K562 (cell line): ENCODE measurements at regions not wholly inside any gene's neighbourhood (a gene's known extent, or its start where the extent isn't known, plus 50 kb on each side); places are given as distances from the start of the nearest gene placed in this dataset.

ENCODE experiments used
- ATAC-seq: fragments of 200-7000 bp; cut with Tn5 transposase; 3 replicates; pipeline ENCODE4 v1.9.1; 2020; ENCODE audit warnings: moderate library complexity
- BruUV-seq: library from RNA; stranded (reverse); fragments of 400-500 nt; replicated peaks from 2 replicates; lab custom pipeline; 2021; lab: Mats Ljungman, UMichigan
- CTCF ChIA-PET: fragments of 300-600 bp; formaldehyde crosslinking; extraction: SDS; loops from one replicate; lab custom pipeline; 2021; ENCODE audit warnings: low intra/inter-chr PET ratio; lab: Yijun Ruan, JAX
- POLR2A ChIA-PET: fragments of 300-600, 350-650 bp; sonication (Branson Sonifier 250); formaldehyde crosslinking; extraction: SDS; loops from one replicate; lab custom pipeline; 2021; ENCODE audit warnings: antibody characterized with exemption, inconsistent platforms; lab: Yijun Ruan, JAX
- DNase-seq, 4 experiments: peaks; one replicate each; pipeline versions ENCODE4 v3.0.0 to v3.0.0-alpha.2; 2011 to 2018; ENCODE audit warnings: low spot score in 3 of 4, mixed read lengths in 3 of 4; ENCODE audit errors: extremely low read depth in 1 of 4
- FAIRE-seq: peaks from 2 replicates; lab custom pipeline; 2011; peaks lifted over from hg19 to GRCh38; lab: Jason Lieb, UNC
- H2AFZ ChIP-seq: 2 replicates; pipeline ENCODE4 v1.6.0; 2011; ENCODE audit warnings: low read depth, low read length, control low read depth, inconsistent platforms
- H3K27ac ChIP-seq: fragments of 200-600 bp; 3 replicates; pipeline ENCODE4 v1.8.0; 2011; ENCODE audit warnings: low read depth, mild to moderate bottlenecking, control low read depth, inconsistent platforms, low read length, moderate library complexity, mixed read lengths; ENCODE audit errors: extremely low read depth
- H3K27me3 ChIP-seq, 2 experiments: fragments of 300-600 bp in 1 of 2; 2 replicates in 1 of 2; 3 replicates in 1 of 2; pipeline versions ENCODE4 v1.6.0 to v1.8.0; 2011; ENCODE audit warnings: inconsistent platforms in 2 of 2, low read length in 2 of 2, mild to moderate bottlenecking in 1 of 2, mixed read lengths in 1 of 2, moderate library complexity in 1 of 2; ENCODE audit not compliant: control insufficient read depth in 2 of 2, insufficient read depth in 2 of 2
- H3K36me3 ChIP-seq: fragments of 300-600 bp; 3 replicates; pipeline ENCODE4 v1.8.0; 2011; ENCODE audit warnings: mild to moderate bottlenecking, low read length, inconsistent platforms; ENCODE audit not compliant: control insufficient read depth, insufficient read depth
- H3K4me1 ChIP-seq, 2 experiments: fragments of 200-600 bp in 1 of 2; replicated peaks in 1 of 2; 2 replicates in 1 of 2; 3 replicates in 1 of 2; pipeline versions ENCODE4 v1.5.1 to v1.8.0; 2011; ENCODE audit warnings: inconsistent platforms in 2 of 2, low read length in 2 of 2, mild to moderate bottlenecking in 1 of 2, mixed read lengths in 1 of 2, moderate library complexity in 1 of 2; ENCODE audit not compliant: control insufficient read depth in 2 of 2, insufficient read depth in 2 of 2
- H3K4me2 ChIP-seq: 2 replicates; pipeline ENCODE4 v1.6.1; 2011; ENCODE audit warnings: low read length, control low read depth, inconsistent platforms, mixed read lengths; ENCODE audit not compliant: insufficient read depth
- H3K4me3 ChIP-seq: fragments of 200-600 bp; sonication (generic), shearing (Covaris generic); 2 replicates; pipeline ENCODE4 v1.5.1; 2016; ENCODE audit warnings: control low read depth, inconsistent platforms
- H3K79me2 ChIP-seq: fragments of 200-600 bp; 3 replicates; pipeline ENCODE4 v1.8.0; 2011; ENCODE audit warnings: low read length, inconsistent platforms; ENCODE audit not compliant: control insufficient read depth, insufficient read depth
- H3K9ac ChIP-seq, 2 experiments: 2 replicates each; pipeline versions ENCODE4 v1.6.0 to v1.6.1; 2011; ENCODE audit warnings: low read depth in 2 of 2, low read length in 2 of 2, control low read depth in 1 of 2, inconsistent platforms in 1 of 2, mild to moderate bottlenecking in 1 of 2, mixed read lengths in 1 of 2; ENCODE audit not compliant: insufficient read depth in 1 of 2
- H3K9me1 ChIP-seq: one replicate; pipeline ENCODE4 v1.6.0; 2011; ENCODE audit warnings: inconsistent platforms, mild to moderate bottlenecking, low read length, moderate library complexity; ENCODE audit not compliant: control insufficient read depth, insufficient read depth
- H3K9me3 ChIP-seq: replicated peaks from 2 replicates; pipeline ENCODE4 v1.5.1; 2011; ENCODE audit warnings: low read depth, low read length, inconsistent platforms; ENCODE audit not compliant: control insufficient read depth, insufficient read depth
- H4K20me1 ChIP-seq: replicated peaks from 2 replicates; pipeline ENCODE4 v1.6.1; 2011; ENCODE audit warnings: low read length, inconsistent platforms, mixed read lengths; ENCODE audit not compliant: control insufficient read depth, insufficient read depth
- C11orf30 ChIP-seq: fragments of 450-650 bp; IDR thresholded peaks from 2 replicates; pipeline ENCODE4 v1.6.1; 2016; ENCODE audit warnings: low read depth, mild to moderate bottlenecking
- CBX3 ChIP-seq, 2 experiments: IDR thresholded peaks; 1 replicate in 1 of 2; 2 replicates in 1 of 2; pipeline ENCODE4 v1.6.1; 2012; ENCODE audit warnings: inconsistent platforms in 2 of 2, low read length in 2 of 2, borderline replicate concordance in 1 of 2, control low read depth in 1 of 2
- CHD2 ChIP-seq: IDR thresholded peaks from 2 replicates; pipeline ENCODE4 v1.6.1; 2011; ENCODE audit warnings: low read depth, low read length
- FOXJ3 ChIP-seq: sonication (generic); formaldehyde crosslinking; IDR thresholded peaks from 2 replicates; pipeline ENCODE4 v1.4.0; 2020; ENCODE audit warnings: mild to moderate bottlenecking, missing genetic modification reagents
- GABPB2 ChIP-seq: fragments of 250-450 bp; sonication (Bioruptor Pico); conservative IDR thresholded peaks from 2 replicates; pipeline ENCODE4 v1.5.1; 2021; ENCODE audit warnings: mild to moderate bottlenecking
- KLF13 ChIP-seq: fragments of 450-650 bp; IDR thresholded peaks from 2 replicates; pipeline ENCODE4 v1.6.1; 2016; ENCODE audit warnings: missing genetic modification characterization, low read depth, mild to moderate bottlenecking, missing compliant biosample characterization, moderate library complexity, borderline replicate concordance
- RBM14 ChIP-seq: fragments of 200-400 bp; formaldehyde crosslinking; IDR thresholded peaks from 2 replicates; pipeline ENCODE4 v1.6.1; 2018; ENCODE audit warnings: low read depth, mild to moderate bottlenecking, low read length, moderate library complexity, borderline replicate concordance; ENCODE audit not compliant: insufficient read depth
- SRF ChIP-seq, 2 experiments: fragments of 250-450, 450-650 bp in 1 of 2; sonication (Bioruptor Pico) in 1 of 2; sonication (generic) in 1 of 2; formaldehyde crosslinking; IDR thresholded peaks; 2 replicates each; pipeline versions ENCODE4 v1.5.0 to v1.5.1; 2020 to 2022; ENCODE audit warnings: mild to moderate bottlenecking in 1 of 2, missing genetic modification reagents in 1 of 2
- TAF9B ChIP-seq: fragments of 450-650 bp; IDR thresholded peaks from 2 replicates; pipeline ENCODE4 v1.6.1; 2018; ENCODE audit warnings: mild to moderate bottlenecking; ENCODE audit not compliant: partially characterized antibody
- ZNF507 ChIP-seq: conservative IDR thresholded peaks from 2 replicates; pipeline ENCODE4 v1.6.1; 2017; ENCODE audit warnings: missing genetic modification characterization, missing compliant biosample characterization
- WGBS: fragments of 100-300 bp; shearing (Covaris generic); methylation state at CpG from one replicate; pipeline ENCODE4 v1.1.6; 2016; ENCODE audit warnings: low coverage, mixed read lengths; ENCODE audit not compliant: insufficient coverage; ENCODE audit errors: missing lambda C conversion rate; 5-methylcytosine and 5-hydroxymethylcytosine counted together
- in situ Hi-C: fragments of 300-500 bp; cut with MboI; formaldehyde crosslinking; loops from 4 replicates; pipeline ENCODE4 v1.15.0; 2018; ENCODE audit warnings: inconsistent platforms, mixed read lengths
- intact Hi-C: fragments of 100-400 bp; cut with micrococcal nuclease; formaldehyde crosslinking; loops from 2 replicates; pipeline ENCODE4 v1.14.2; 2022
- TF ChIP-seq, protein P1 (sequence below): fragments of 250-450 bp; sonication (Bioruptor Pico); IDR thresholded peaks from 2 replicates; pipeline ENCODE4 v1.8.0; 2022; ENCODE audit warnings: moderate library complexity, mild to moderate bottlenecking, inconsistent platforms
- TF ChIP-seq, protein P2 (sequence below): sonication (generic); formaldehyde crosslinking; IDR thresholded peaks from 2 replicates; pipeline ENCODE4 v1.8.0; 2022; ENCODE audit warnings: mild to moderate bottlenecking, missing genetic modification reagents
- TF ChIP-seq, protein P3 (sequence below): fragments of 450-650 bp; IDR thresholded peaks from 2 replicates; pipeline ENCODE4 v1.6.1; 2016; ENCODE audit warnings: mild to moderate bottlenecking

DNA sequence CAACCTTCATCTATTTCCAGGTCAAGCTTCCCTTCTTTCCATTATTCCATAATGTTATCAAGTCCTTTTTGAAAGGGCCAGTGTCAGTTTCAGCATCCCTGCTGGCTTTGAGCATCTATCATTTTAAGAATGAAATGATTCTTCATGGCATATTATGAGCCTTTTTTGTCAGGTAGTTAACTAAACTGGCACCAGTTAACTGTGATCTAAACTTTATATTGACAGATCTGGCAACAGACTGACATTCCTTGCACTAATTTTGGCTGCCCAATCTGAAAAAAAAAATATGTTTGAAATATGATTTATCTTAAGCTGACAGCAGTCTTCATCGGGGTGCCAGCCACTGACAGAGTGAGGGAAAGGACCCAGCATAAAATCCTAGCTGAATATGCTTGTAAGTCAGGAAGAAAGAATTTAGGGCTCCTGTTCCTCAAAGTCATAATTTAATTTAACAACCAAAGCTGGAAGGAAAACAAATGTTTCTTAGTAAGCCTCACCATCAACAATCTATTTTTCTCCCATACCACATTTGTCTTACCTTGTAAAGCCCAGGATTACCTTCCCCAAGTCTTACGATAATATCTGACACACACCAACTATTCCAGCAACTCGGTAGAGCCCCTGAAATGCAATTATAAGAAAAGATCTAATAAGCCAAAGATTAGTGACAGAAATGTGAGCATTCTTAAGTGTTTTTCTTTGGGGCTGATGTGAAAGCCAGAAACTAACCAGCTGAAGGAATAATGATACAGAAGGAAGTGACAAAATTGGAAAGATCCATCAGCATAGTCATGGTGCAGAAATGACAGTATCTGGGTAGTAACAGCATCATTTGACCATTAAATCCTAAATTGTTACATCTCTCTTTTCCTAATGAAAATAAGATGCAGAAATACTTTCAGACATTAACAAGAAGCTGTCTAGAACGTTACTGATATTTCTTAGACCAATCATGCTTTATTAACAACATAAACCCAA is 228.1 kb downstream of the RBM43 start:
- no peaks in the 10 kb centered on the region for H3K9me3 ChIP-seq
- H3K36me3 ChIP-seq: no peaks in the 10 kb centered on the region
- ChIA-PET CTCF (no interaction called here), POLR2A (no interaction called here)
- ATAC-seq (no peak), DNase-seq (no peak), FAIRE-seq (no peak)
- no peak overlapping the region for H3K27ac ChIP-seq
- BruUV-seq: no TSS peak
- WGBS: 2% methylated on average over 4 of the region's 4 CpGs
- H3K9ac ChIP-seq: no peak overlapping the region
- no peaks in the 10 kb centered on the region for H3K9me1 ChIP-seq
- H3K4me2 ChIP-seq: no peak overlapping the region
- intact Hi-C loops: no loop called here
- H4K20me1 ChIP-seq: no peaks in the 10 kb centered on the region
- H3K4me1 ChIP-seq: no peaks in the 10 kb centered on the region
- no peaks in the 10 kb centered on the region for H3K27me3 ChIP-seq
- no peaks in the 10 kb centered on the region for H3K79me2 ChIP-seq
- no peak overlapping the region for H3K4me3 ChIP-seq
- in situ Hi-C loops: no loop called here
- no peak overlapping the region for H2AFZ ChIP-seq
- TF ChIP-seq RBM14 (no peak), FOXJ3 (CRISPR knock-in tag) (no peak), KLF13 (no peak), C11orf30 (no peak), TAF9B (no peak), ZNF507 (tag) (no peak), CHD2 (no peak), SRF (CRISPR knock-in tag; IDR thresholded peaks at IDR 0.05) (no peak), CBX3 (IDR thresholded peaks at IDR 0.05; ENCODE audit: borderline replicate concordance in 1 of 2, low read length in 2 of 2) (no peak), GABPB2 (CRISPR knock-in tag) (no peak)
- TF ChIP-seq, protein P1, sequence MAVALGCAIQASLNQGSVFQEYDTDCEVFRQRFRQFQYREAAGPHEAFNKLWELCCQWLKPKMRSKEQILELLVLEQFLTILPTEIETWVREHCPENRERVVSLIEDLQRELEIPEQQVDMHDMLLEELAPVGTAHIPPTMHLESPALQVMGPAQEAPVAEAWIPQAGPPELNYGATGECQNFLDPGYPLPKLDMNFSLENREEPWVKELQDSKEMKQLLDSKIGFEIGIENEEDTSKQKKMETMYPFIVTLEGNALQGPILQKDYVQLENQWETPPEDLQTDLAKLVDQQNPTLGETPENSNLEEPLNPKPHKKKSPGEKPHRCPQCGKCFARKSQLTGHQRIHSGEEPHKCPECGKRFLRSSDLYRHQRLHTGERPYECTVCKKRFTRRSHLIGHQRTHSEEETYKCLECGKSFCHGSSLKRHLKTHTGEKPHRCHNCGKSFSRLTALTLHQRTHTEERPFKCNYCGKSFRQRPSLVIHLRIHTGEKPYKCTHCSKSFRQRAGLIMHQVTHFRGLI: no peak
- TF ChIP-seq, protein P2, sequence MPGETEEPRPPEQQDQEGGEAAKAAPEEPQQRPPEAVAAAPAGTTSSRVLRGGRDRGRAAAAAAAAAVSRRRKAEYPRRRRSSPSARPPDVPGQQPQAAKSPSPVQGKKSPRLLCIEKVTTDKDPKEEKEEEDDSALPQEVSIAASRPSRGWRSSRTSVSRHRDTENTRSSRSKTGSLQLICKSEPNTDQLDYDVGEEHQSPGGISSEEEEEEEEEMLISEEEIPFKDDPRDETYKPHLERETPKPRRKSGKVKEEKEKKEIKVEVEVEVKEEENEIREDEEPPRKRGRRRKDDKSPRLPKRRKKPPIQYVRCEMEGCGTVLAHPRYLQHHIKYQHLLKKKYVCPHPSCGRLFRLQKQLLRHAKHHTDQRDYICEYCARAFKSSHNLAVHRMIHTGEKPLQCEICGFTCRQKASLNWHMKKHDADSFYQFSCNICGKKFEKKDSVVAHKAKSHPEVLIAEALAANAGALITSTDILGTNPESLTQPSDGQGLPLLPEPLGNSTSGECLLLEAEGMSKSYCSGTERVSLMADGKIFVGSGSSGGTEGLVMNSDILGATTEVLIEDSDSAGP: no peak
- TF ChIP-seq, protein P3, sequence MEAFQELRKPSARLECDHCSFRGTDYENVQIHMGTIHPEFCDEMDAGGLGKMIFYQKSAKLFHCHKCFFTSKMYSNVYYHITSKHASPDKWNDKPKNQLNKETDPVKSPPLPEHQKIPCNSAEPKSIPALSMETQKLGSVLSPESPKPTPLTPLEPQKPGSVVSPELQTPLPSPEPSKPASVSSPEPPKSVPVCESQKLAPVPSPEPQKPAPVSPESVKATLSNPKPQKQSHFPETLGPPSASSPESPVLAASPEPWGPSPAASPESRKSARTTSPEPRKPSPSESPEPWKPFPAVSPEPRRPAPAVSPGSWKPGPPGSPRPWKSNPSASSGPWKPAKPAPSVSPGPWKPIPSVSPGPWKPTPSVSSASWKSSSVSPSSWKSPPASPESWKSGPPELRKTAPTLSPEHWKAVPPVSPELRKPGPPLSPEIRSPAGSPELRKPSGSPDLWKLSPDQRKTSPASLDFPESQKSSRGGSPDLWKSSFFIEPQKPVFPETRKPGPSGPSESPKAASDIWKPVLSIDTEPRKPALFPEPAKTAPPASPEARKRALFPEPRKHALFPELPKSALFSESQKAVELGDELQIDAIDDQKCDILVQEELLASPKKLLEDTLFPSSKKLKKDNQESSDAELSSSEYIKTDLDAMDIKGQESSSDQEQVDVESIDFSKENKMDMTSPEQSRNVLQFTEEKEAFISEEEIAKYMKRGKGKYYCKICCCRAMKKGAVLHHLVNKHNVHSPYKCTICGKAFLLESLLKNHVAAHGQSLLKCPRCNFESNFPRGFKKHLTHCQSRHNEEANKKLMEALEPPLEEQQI: no peak
